ENCODE measurements at regions not wholly inside any gene's neighbourhood (a gene's known extent, or its start where the extent isn't known, plus 50 kb on each side); places are given as distances from the start of the nearest gene placed in this dataset.
"Not testable (repeated sequence)": the region's sequence is repeated elsewhere in the genome, so short reads cannot be mapped to it uniquely, and the experiment has no call there.

- DNase-seq (ENCODE audit: low spot score) (no peak), ATAC-seq (ENCODE audit: low FRiP score) (no peak)
Measured at GRCh38 chr18:14933049-14933851, 185.3 kb downstream of the ANKRD30B start.

DNA sequence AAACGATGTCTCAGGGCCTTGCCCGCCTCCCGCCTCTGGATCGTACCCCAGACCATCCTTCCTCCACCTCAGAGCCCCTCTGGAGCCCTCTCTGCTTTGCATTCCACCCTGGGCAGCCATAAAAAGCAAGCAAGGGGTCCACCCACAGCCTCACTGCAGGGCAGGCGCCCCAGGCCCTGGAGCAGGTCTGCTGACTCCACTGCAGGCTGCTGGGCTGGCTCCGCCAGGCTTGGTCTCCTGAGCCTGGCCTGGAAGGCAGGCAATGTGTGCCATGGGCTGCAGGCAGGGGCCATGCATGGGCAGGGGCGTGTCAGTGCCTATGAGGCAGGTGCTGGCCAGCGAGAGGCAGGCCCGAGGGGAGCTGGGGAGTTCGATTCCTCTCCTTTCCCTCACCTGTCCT lies 186.0 kb downstream of the ANKRD30B start:
- ATAC-seq (ENCODE audit: low FRiP score), result no peak
- no peak for DNase-seq (ENCODE audit: low spot score)
- TF ChIP-seq, protein P1, sequence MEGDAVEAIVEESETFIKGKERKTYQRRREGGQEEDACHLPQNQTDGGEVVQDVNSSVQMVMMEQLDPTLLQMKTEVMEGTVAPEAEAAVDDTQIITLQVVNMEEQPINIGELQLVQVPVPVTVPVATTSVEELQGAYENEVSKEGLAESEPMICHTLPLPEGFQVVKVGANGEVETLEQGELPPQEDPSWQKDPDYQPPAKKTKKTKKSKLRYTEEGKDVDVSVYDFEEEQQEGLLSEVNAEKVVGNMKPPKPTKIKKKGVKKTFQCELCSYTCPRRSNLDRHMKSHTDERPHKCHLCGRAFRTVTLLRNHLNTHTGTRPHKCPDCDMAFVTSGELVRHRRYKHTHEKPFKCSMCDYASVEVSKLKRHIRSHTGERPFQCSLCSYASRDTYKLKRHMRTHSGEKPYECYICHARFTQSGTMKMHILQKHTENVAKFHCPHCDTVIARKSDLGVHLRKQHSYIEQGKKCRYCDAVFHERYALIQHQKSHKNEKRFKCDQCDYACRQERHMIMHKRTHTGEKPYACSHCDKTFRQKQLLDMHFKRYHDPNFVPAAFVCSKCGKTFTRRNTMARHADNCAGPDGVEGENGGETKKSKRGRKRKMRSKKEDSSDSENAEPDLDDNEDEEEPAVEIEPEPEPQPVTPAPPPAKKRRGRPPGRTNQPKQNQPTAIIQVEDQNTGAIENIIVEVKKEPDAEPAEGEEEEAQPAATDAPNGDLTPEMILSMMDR (IDR thresholded peaks at IDR 0.05), result no peak

More at GRCh38 chr18:14933049-14933851, 185.3 kb downstream of the ANKRD30B start:
- TF ChIP-seq, protein P1 (IDR thresholded peaks at IDR 0.05), result no peak

DNA sequence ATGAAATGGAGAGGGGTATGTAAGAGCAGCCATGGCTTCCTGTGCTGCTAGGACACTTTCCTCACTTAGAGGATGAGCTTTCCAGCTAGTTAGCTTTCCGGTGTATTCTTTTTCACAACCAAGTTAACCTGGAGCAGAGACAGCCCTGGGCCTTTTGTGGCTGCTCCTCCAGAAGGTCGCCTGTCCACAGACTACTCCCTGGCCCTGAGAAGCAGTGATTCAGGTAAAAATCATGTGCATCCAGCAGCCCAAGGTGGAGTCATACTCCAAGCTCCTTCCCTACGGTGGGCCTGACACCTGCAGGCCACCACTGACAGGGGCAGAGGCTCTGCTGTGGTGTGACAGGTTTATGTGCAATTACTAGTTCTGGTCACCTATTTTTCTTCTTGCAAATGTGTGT lies 187.2 kb downstream of the ANKRD30B start:
- DNase-seq (ENCODE audit: low spot score) (no peak), ATAC-seq (ENCODE audit: low FRiP score) (no peak)
- TF ChIP-seq, protein P1 (IDR thresholded peaks at IDR 0.05), result no peak

DNA sequence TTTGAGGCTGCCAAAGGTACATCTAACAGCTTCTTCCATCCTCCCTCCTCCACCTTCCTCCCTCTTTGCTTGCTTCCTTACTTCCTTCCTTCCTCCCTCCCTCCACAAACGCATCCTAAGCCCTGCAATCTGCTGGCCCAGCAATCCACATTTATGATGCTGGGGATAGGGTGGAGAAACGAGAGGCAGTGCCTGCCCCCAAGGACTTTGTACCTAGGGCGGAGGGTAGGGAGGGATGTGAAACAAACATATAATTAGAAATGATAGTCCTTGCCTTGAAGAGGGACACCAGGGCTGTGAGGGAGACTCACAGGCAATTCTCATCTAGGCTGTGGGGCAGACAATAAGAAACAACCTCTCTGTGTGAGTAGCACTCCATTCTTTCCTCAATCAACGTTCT lies 188.3 kb downstream of the ANKRD30B start:
- TF ChIP-seq, protein P1 (IDR thresholded peaks at IDR 0.05), result no peak
- DNase-seq (ENCODE audit: low spot score), result no peak
- no peak for ATAC-seq (ENCODE audit: low FRiP score)

GRCh38 chr18:14937271-14937670 lies 189.3 kb downstream of the ANKRD30B start:
- DNase-seq (ENCODE audit: low spot score), result no peak
- no peak for ATAC-seq (ENCODE audit: low FRiP score)
- TF ChIP-seq, protein P1 (IDR thresholded peaks at IDR 0.05), result no peak

DNA sequence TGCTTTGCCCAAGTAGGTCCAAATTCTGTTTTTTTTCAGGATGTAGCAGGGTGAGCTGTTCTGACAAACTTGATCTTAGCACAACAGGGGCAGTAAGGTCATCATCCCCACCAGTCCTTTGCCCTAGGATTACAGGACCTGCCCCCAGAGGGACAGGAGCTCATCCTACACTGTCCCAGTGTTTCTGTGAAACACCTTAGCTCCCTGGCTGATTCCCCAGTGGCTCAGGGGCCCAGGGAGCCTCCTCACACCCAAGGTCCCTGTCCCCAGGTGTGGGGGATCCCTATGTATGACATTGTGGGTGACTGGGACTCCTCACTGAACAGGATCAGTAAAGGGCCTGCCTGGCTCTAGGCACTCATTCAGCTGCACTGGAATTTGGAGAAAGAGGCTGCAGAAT lies 191.2 kb downstream of the ANKRD30B start:
- ATAC-seq (ENCODE audit: low FRiP score) (no peak), DNase-seq (ENCODE audit: low spot score) (no peak)
- TF ChIP-seq, protein P1 (IDR thresholded peaks at IDR 0.05), result no peak

DNA sequence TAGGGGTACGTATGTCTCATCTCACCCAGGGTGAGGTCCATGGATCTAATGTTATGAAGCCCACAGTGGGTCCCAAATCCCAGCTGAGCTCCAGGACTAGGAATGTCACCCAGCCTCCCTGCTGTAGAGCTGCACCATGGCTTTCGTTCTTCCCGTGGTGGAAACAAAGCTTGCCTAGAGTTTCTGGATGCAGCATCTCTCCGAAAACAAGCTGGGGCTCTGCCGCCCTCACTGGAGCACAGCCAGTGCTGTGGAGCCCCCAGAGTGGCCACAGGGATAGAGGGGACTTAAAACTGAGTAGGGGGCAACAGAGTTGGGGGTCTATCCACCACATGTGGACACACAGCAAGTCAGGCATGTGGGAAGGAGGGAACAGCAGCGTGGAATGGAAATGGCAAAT lies 192.1 kb downstream of the ANKRD30B start:
- not testable (repeated sequence) for DNase-seq (ENCODE audit: low spot score); ATAC-seq (ENCODE audit: low FRiP score)
